ENCODE measurements at regions not wholly inside any gene's neighbourhood (a gene's known extent, or its start where the extent isn't known, plus 50 kb on each side); places are given as distances from the start of the nearest gene placed in this dataset.

- no peak for TF ChIP-seq CTCF (IDR thresholded peaks at IDR 0.05)
- no peak for TF ChIP-seq POLR2A (IDR thresholded peaks at IDR 0.05)
Measured at GRCh38 chr3:84522893-84523292, 435.9 kb upstream of the CADM2 start.

All from body of pancreas (tissue), 4 donors.